ENCODE measurements at regions not wholly inside any gene's neighbourhood (a gene's known extent, or its start where the extent isn't known, plus 50 kb on each side); places are given as distances from the start of the nearest gene placed in this dataset.
"Not testable (repeated sequence)": the region's sequence is repeated elsewhere in the genome, so short reads cannot be mapped to it uniquely, and the experiment has no call there.

DNA sequence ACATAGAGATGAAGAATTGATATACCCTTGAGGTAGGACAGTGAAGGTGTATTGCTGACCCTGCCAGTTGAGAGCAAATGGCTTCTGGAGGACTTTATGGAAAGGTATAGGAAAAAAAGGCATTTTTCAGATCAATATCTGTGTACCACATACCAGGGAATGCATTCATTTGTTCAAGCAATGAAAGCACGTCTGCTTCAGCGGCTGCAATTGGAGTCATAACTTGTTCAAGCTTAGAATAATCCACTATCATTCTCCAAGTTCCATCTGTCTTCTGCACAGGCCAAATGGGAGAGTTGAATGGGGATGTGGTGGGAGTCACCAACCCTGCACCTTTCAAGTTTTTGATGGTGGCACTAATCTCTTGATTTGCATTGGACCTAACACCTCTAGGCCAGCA, 249.6 kb upstream of the PTER start:
- TF ChIP-seq, protein P1, sequence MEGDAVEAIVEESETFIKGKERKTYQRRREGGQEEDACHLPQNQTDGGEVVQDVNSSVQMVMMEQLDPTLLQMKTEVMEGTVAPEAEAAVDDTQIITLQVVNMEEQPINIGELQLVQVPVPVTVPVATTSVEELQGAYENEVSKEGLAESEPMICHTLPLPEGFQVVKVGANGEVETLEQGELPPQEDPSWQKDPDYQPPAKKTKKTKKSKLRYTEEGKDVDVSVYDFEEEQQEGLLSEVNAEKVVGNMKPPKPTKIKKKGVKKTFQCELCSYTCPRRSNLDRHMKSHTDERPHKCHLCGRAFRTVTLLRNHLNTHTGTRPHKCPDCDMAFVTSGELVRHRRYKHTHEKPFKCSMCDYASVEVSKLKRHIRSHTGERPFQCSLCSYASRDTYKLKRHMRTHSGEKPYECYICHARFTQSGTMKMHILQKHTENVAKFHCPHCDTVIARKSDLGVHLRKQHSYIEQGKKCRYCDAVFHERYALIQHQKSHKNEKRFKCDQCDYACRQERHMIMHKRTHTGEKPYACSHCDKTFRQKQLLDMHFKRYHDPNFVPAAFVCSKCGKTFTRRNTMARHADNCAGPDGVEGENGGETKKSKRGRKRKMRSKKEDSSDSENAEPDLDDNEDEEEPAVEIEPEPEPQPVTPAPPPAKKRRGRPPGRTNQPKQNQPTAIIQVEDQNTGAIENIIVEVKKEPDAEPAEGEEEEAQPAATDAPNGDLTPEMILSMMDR (IDR thresholded peaks at IDR 0.05; ENCODE audit: low read depth, low read length, missing control alignments): no peak
- no peak overlapping the region for H3K4me3 ChIP-seq (ENCODE audit: low read depth, low read length)
- no peak for DNase-seq (ENCODE audit: low read depth)

GRCh38 chr10:16192337-16192736, 244.5 kb upstream of the PTER start:
- TF ChIP-seq, protein P1 (IDR thresholded peaks at IDR 0.05; ENCODE audit: low read depth, low read length, missing control alignments): no peak
- H3K4me3 ChIP-seq (ENCODE audit: low read depth, low read length): no peak overlapping the region
- no peak for DNase-seq (ENCODE audit: low read depth)

DNA sequence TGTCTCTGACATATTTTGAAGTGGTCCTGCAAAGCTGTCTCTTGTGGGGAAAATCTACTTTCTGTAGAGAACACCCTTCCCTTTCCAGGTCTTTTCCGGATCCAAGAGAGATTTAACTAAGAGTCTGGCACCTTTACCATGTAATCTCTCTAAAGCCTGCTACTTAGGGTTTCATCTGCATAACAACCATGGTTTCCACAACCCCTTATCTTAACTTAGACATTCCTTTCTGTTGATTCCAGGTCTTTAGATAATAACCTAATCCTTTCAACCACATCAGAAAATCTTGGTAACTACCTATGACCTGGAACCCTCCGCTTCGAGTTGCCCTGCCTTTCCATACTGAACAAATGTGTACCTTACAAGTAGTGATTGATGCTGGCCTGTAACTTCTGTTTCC, 243.6 kb upstream of the PTER start:
- no peak for DNase-seq (ENCODE audit: low read depth)
- TF ChIP-seq, protein P1 (IDR thresholded peaks at IDR 0.05; ENCODE audit: low read depth, low read length, missing control alignments): no peak

DNA sequence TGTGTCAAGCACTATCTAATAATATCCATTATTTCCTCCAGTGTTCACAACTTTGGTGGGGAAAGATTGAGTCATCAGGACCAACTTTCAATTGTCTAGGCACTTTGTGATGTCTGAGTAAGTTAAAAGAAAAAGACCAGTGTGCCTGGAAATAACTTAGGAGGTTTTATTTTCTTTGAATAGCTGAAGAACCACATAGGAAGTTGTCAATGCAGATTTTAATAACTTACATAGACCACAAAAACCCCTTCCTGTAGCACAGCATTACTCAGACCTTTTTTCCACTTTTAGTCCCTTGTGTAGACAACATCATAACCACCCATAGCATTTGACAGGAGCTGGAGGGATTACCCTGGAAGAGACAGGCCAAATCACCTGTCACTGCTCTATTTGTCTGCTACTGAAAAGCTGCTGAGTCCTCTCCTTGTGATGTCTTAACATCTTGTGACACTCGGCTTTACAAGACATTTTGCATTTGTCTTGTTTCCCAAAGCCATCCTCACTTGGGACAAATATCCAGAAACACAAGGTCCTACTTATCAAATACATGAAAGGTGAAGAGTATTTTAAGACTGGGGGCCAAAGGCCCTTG, 241.5 kb upstream of the PTER start:
- DNase-seq (ENCODE audit: low read depth): peak; percentile 7

More for the DNA sequence above, 243.6 kb upstream of the PTER start:
- H3K4me3 ChIP-seq (ENCODE audit: low read depth, low read length): no peak overlapping the region

DNA sequence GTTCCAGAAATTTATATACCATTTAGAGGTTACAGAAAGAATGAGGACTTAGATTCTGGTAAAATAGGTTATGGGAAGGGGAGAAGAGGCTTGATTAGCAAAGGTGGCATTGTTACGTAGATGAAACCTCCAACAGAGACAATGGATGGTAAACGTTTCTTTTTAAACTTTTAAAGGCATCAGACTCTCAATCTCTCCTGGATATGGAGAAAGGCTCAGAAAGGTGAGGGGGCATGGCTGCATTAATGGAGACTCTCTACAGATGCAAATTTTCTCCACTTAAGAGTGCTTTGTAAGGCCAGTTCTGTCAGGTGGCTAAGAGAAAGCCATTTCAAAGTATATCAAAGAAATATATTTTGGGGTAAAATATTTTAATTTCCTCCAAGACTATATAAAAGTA, 240.9 kb upstream of the PTER start:
- H3K4me3 ChIP-seq (ENCODE audit: low read depth, low read length): no peak overlapping the region
- no peak for DNase-seq (ENCODE audit: low read depth)
- TF ChIP-seq, protein P1 (IDR thresholded peaks at IDR 0.05; ENCODE audit: low read depth, low read length, missing control alignments): no peak

More for the DNA sequence above, 241.5 kb upstream of the PTER start:
- TF ChIP-seq, protein P1 (IDR thresholded peaks at IDR 0.05; ENCODE audit: low read depth, low read length, missing control alignments): no peak
- no peak overlapping the region for H3K4me3 ChIP-seq (ENCODE audit: low read depth, low read length)

DNA sequence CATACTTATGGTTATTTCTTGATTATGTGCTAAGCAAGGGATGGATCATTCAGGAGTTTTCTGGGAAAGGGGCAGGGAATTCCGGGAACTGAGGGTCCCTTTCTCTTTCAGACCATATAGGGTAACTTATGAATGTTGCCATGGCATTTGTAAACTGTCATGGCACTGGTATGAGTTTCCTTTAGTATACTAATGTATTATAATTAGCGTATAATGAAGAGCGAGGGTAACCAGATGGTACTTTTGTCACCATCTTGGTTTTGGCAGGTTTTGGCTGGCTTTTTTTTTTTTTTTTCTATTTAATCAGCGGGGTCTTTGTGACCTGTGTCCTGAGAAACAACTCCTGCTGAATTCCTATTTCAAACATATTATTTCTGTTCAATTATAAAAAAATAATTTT, 237.6 kb upstream of the PTER start:
- TF ChIP-seq, protein P1 (IDR thresholded peaks at IDR 0.05; ENCODE audit: low read depth, low read length, missing control alignments): no peak
- H3K4me3 ChIP-seq (ENCODE audit: low read depth, low read length): no peak overlapping the region
- no peak for DNase-seq (ENCODE audit: low read depth)

- DNase-seq (ENCODE audit: low read depth); H3K4me3 ChIP-seq (ENCODE audit: low read depth, low read length): not testable (repeated sequence)
Measured at GRCh38 chr10:16223618-16224017, 213.2 kb upstream of the PTER start.

Measured in GM12864 (cell line).